Putamen (tissue), 1 donor: ENCODE measurements at regions not wholly inside any gene's neighbourhood (a gene's known extent, or its start where the extent isn't known, plus 50 kb on each side); places are given as distances from the start of the nearest gene placed in this dataset.

Source experiments
- DNase-seq: peaks from one replicate; pipeline ENCODE4 v3.0.0-alpha.2; 2016; ENCODE audit warnings: low spot score

DNA sequence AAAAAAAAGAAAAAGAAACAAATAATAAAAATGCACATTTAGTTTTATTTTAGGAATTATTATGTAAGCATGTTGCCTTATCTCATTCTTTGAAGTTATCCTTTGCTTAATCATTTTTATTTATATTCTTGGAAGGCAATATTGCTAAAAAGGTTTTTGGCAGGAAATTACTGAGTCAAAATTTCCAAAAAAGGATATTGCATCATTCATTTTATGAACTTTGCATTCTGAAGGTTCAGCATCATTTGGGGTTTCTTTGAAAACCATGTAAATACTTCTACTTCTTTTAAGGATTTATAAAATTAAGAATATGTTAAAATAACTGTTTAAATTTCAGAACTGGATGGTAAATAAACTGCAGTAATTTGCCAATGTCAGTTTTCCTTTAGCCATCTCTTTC, 94.2 kb upstream of the CTNND2 start:
- DNase-seq: no peak

DNA sequence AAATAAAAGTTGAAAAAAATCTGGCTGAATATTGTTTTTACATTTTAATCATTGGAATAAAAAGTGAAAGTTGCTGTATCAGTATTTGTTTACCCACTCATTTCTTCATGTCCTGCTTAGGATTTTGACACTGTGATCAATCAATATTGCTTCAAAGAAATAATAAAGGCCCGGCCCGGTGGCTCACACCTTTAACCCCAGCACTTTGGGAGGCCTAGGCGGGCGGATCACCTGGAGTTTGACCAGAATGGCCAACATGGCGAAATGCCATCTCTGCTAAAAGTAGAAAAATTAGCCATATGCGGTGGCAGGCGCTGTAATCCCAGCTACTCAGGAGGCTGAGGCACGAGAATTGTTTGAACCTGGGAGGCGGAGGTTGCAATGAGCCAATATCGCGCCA, 93.7 kb upstream of the CTNND2 start:
- DNase-seq: no peak

DNA sequence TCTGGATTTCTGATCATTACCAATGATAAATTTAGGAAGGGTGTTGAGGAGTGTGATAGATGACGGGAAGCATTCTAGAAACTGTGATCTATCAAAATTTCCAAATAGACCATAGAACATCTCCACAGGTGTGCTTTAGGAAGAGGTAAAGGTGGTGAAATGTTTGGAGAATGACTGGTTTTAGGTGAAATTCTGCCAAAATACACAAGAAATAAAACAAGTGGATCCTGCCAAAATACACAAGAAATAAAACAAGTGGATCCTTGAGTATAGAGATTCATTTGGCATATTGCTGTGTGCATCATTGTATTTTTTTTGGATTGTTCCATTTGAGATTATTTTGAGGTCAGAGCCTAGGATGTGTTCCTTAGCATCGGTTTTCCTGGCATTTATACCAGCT, 88.3 kb upstream of the CTNND2 start:
- DNase-seq: no peak

- DNase-seq: no peak
Observed at GRCh38 chr5:11985993-11986392, 81.7 kb upstream of the CTNND2 start.

GRCh38 chr5:11984196-11984595, 80.0 kb upstream of the CTNND2 start:
- no peak for DNase-seq

- no peak for DNase-seq
Observed at GRCh38 chr5:11981986-11982385, 77.7 kb upstream of the CTNND2 start.

GRCh38 chr5:11977904-11978303, 73.7 kb upstream of the CTNND2 start:
- no peak for DNase-seq

- DNase-seq: no peak
Observed at GRCh38 chr5:11973469-11973868, 69.2 kb upstream of the CTNND2 start.

GRCh38 chr5:11963227-11963626, 59.0 kb upstream of the CTNND2 start:
- no peak for DNase-seq

DNA sequence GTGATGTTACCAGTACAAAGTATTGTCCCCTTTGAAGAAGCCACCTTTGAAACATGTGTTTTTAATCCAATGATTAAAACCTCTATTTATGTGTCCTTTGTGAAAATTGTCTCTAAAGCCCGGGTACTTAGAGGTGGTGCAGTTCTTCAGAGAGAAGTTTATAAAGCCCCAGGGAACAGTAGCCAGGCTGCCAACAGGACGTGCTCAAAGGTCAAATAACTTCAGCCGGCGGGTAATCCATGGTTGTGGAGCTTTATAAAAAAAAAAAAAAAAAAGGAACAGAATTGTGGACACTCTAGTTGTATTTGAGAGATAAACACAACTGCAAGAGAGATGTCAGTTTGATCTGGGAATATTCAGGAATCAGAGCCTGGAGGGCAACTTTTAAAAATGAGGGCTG, 57.9 kb upstream of the CTNND2 start:
- DNase-seq: no peak

- no peak for DNase-seq
Observed at GRCh38 chr5:11958321-11958720, 54.1 kb upstream of the CTNND2 start.

GRCh38 chr5:11955331-11955730, 51.1 kb upstream of the CTNND2 start:
- no peak for DNase-seq
